ENCODE measurements at regions not wholly inside any gene's neighbourhood (a gene's known extent, or its start where the extent isn't known, plus 50 kb on each side); places are given as distances from the start of the nearest gene placed in this dataset.

GRCh38 chr3:19744047-19744446 lies 190.0 kb downstream of the EFHB start:
- intact Hi-C loops (cut with DNase I) = no loop called here

GRCh38 chr3:19742935-19743334 lies 191.1 kb downstream of the EFHB start:
- Histone ChIP-seq H3K27me3 (ENCODE audit: low read depth) (no peaks in the 10 kb centered on the region), H3K4me1 (no peaks in the 10 kb centered on the region), H3K36me3 (no peaks in the 10 kb centered on the region), H3K9me3 (no peaks in the 10 kb centered on the region), H3K4me3 (no peak overlapping the region), H3K27ac (no peak overlapping the region)
- DNase-seq (no peak), ATAC-seq (no peak)
- TF ChIP-seq CTCF (IDR thresholded peaks at IDR 0.05) = no peak
- intact Hi-C loops (cut with DNase I) = no loop called here

More at GRCh38 chr3:19744047-19744446, 190.0 kb downstream of the EFHB start:
- Histone ChIP-seq H3K36me3 (no peaks in the 10 kb centered on the region), H3K27me3 (ENCODE audit: low read depth) (no peaks in the 10 kb centered on the region), H3K4me1 (no peaks in the 10 kb centered on the region), H3K27ac (no peak overlapping the region), H3K4me3 (no peak overlapping the region), H3K9me3 (no peaks in the 10 kb centered on the region)
- DNase-seq (no peak), ATAC-seq (no peak)
- TF ChIP-seq CTCF (IDR thresholded peaks at IDR 0.05) = no peak

GRCh38 chr3:19739504-19739903 lies 194.5 kb downstream of the EFHB start:
- Histone ChIP-seq H3K4me3 (no peak overlapping the region), H3K36me3 (no peaks in the 10 kb centered on the region), H3K9me3 (no peaks in the 10 kb centered on the region), H3K27ac (no peak overlapping the region), H3K4me1 (no peaks in the 10 kb centered on the region), H3K27me3 (ENCODE audit: low read depth) (no peaks in the 10 kb centered on the region)
- no peak for TF ChIP-seq CTCF (IDR thresholded peaks at IDR 0.05)
- ATAC-seq = no peak
- intact Hi-C loops (cut with DNase I) = no loop called here
- no peak for DNase-seq

- ATAC-seq (no peak), DNase-seq (no peak)
- intact Hi-C loops (cut with DNase I) = no loop called here
- no peaks in the 10 kb centered on the region for H3K4me1 ChIP-seq
- H3K9me3 ChIP-seq = no peaks in the 10 kb centered on the region
- no peak overlapping the region for H3K4me3 ChIP-seq
- H3K36me3 ChIP-seq = no peaks in the 10 kb centered on the region
- no peak overlapping the region for H3K27ac ChIP-seq
- no peak for TF ChIP-seq CTCF (IDR thresholded peaks at IDR 0.05)
- H3K27me3 ChIP-seq (ENCODE audit: low read depth) = no peaks in the 10 kb centered on the region
These were observed 195.2 kb downstream of the EFHB start for GRCh38 chr3:19738846-19739245.

GRCh38 chr3:19735111-19735510 lies 198.9 kb downstream of the EFHB start:
- Histone ChIP-seq H3K36me3 (no peaks in the 10 kb centered on the region), H3K9me3 (no peaks in the 10 kb centered on the region), H3K27me3 (ENCODE audit: low read depth) (no peaks in the 10 kb centered on the region), H3K4me3 (no peak overlapping the region), H3K4me1 (no peaks in the 10 kb centered on the region), H3K27ac (no peak overlapping the region)
- DNase-seq (no peak), ATAC-seq (no peak)
- intact Hi-C loops (cut with DNase I) = no loop called here
- TF ChIP-seq CTCF (IDR thresholded peaks at IDR 0.05) = no peak

- ATAC-seq (no peak), DNase-seq (no peak)
- intact Hi-C loops (cut with DNase I) = no loop called here
- no peak for TF ChIP-seq CTCF (IDR thresholded peaks at IDR 0.05)
- Histone ChIP-seq H3K4me3 (no peak overlapping the region), H3K4me1 (no peaks in the 10 kb centered on the region), H3K9me3 (no peaks in the 10 kb centered on the region), H3K27me3 (ENCODE audit: low read depth) (no peaks in the 10 kb centered on the region), H3K27ac (no peak overlapping the region), H3K36me3 (no peaks in the 10 kb centered on the region)
These were observed 199.6 kb downstream of the EFHB start for GRCh38 chr3:19734453-19734852.

Measured in lower lobe of right lung (tissue), 2 donors.